Endodermal cell (in vitro differentiated cells): ENCODE measurements at regions not wholly inside any gene's neighbourhood (a gene's known extent, or its start where the extent isn't known, plus 50 kb on each side); places are given as distances from the start of the nearest gene placed in this dataset.

Source experiments
- DNase-seq: peaks from one replicate; pipeline ENCODE4 v3.0.0-alpha.2; 2017
- H3K27ac ChIP-seq: 2 replicates; pipeline ENCODE4 v1.5.1; 2013; ENCODE audit warnings: mild to moderate bottlenecking, low read depth, low read length, moderate library complexity
- H3K27me3 ChIP-seq: 2 replicates; pipeline ENCODE4 v1.6.1; 2013; ENCODE audit warnings: mild to moderate bottlenecking, low read length, moderate library complexity; ENCODE audit not compliant: insufficient read depth, control insufficient read depth, poor library complexity, severe bottlenecking
- H3K36me3 ChIP-seq: 2 replicates; pipeline ENCODE4 v1.7.0; 2013; ENCODE audit warnings: mild to moderate bottlenecking, low read length, moderate library complexity; ENCODE audit not compliant: control insufficient read depth, insufficient read depth
- H3K4me1 ChIP-seq: one replicate; pipeline ENCODE4 v1.7.0; 2013; ENCODE audit warnings: low read length; ENCODE audit not compliant: control insufficient read depth, insufficient read depth
- H3K4me3 ChIP-seq: 2 replicates; pipeline ENCODE4 v1.5.1; 2013; ENCODE audit warnings: mild to moderate bottlenecking, low read length, moderate library complexity
- H3K9ac ChIP-seq: 2 replicates; pipeline ENCODE4 v1.6.1; 2013; ENCODE audit warnings: mild to moderate bottlenecking, low read length, moderate library complexity; ENCODE audit not compliant: poor library complexity, severe bottlenecking; ENCODE audit errors: extremely low read depth
- H3K9me3 ChIP-seq: 2 replicates; pipeline ENCODE4 v1.6.1; 2013; ENCODE audit warnings: mild to moderate bottlenecking, low read length, moderate library complexity; ENCODE audit not compliant: control insufficient read depth
- H3K27ac Mint-ChIP-seq: 2 replicates; pipeline ENCODE4 v1.8.0; 2020; ENCODE audit warnings: mixed read lengths
- H3K27me3 Mint-ChIP-seq: 2 replicates; pipeline ENCODE4 v1.8.0; 2021; ENCODE audit warnings: mild to moderate bottlenecking, mixed read lengths; ENCODE audit not compliant: insufficient read depth
- H3K36me3 Mint-ChIP-seq: 2 replicates; pipeline ENCODE4 v1.8.0; 2020; ENCODE audit warnings: low read depth, mixed read lengths
- H3K4me1 Mint-ChIP-seq: 2 replicates; pipeline ENCODE4 v1.8.0; 2020; ENCODE audit warnings: mixed read lengths
- H3K4me3 Mint-ChIP-seq: 2 replicates; pipeline ENCODE4 v1.8.0; 2020; ENCODE audit warnings: mild to moderate bottlenecking, moderate library complexity, mixed read lengths
- H3K9me3 Mint-ChIP-seq: 2 replicates; pipeline ENCODE4 v1.8.0; 2020; ENCODE audit warnings: mild to moderate bottlenecking, mixed read lengths
- WGBS, 2 experiments: methylation state at CpG; one replicate each; pipeline versions ENCODE4 v1.1.5 to v1.1.7; 2013; ENCODE audit warnings: missing lambda C conversion rate in 2 of 2, mixed read lengths in 1 of 2; ENCODE audit not compliant: insufficient coverage in 1 of 2, insufficient read length in 1 of 2; 5-methylcytosine and 5-hydroxymethylcytosine counted together
- TF ChIP-seq, protein P1 (sequence below): fragments of 200-600 bp; sonication (generic); conservative IDR thresholded peaks from 2 replicates; pipeline ENCODE4 v1.5.0; 2021; ENCODE audit warnings: antibody characterized with exemption, mild to moderate bottlenecking

DNA sequence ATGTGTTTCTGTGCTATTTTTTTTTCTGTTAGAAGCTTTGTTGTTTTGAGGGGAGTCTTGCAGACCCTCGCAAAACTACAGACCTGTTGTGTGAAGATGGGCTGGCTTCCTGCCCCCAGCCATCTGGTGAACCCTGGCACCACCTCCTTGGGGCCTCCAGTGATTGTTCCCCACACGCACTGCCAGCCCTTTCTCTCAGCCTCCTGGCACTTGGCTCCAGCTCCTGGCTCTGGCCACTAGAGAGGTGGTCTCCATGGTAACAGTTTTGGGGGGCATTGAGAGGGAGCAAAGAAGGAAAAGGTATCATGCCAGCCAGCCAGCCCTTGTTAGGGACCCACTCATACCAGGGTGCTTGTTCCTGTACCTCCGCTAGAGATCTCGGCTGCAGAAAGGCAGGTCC lies 176.4 kb upstream of the RPH3A start:
- H3K27me3 ChIP-seq: no peaks in the 10 kb centered on the region
- no peak overlapping the region for H3K27ac Mint-ChIP-seq
- peaks cover 3% of the 10 kb centered on the region for H3K9me3 ChIP-seq
- no peaks in the 10 kb centered on the region for H3K4me1 ChIP-seq
- no peaks in the 10 kb centered on the region for H3K9me3 Mint-ChIP-seq
- no peaks in the 10 kb centered on the region for H3K36me3 Mint-ChIP-seq
- peaks cover 29% of the 10 kb centered on the region for H3K27me3 Mint-ChIP-seq
- no peak overlapping the region for H3K9ac ChIP-seq
- TF ChIP-seq, protein P1, sequence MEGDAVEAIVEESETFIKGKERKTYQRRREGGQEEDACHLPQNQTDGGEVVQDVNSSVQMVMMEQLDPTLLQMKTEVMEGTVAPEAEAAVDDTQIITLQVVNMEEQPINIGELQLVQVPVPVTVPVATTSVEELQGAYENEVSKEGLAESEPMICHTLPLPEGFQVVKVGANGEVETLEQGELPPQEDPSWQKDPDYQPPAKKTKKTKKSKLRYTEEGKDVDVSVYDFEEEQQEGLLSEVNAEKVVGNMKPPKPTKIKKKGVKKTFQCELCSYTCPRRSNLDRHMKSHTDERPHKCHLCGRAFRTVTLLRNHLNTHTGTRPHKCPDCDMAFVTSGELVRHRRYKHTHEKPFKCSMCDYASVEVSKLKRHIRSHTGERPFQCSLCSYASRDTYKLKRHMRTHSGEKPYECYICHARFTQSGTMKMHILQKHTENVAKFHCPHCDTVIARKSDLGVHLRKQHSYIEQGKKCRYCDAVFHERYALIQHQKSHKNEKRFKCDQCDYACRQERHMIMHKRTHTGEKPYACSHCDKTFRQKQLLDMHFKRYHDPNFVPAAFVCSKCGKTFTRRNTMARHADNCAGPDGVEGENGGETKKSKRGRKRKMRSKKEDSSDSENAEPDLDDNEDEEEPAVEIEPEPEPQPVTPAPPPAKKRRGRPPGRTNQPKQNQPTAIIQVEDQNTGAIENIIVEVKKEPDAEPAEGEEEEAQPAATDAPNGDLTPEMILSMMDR: no peak
- no peak overlapping the region for H3K27ac ChIP-seq
- no peaks in the 10 kb centered on the region for H3K36me3 ChIP-seq
- peaks cover 3% of the 10 kb centered on the region for H3K4me1 Mint-ChIP-seq
- no peak for DNase-seq
- no peak overlapping the region for H3K4me3 Mint-ChIP-seq
- H3K4me3 ChIP-seq: no peak overlapping the region
- WGBS, 2 experiments: 83 to 90% methylated on average over 3 to 4 of the region's 4 CpGs

DNA sequence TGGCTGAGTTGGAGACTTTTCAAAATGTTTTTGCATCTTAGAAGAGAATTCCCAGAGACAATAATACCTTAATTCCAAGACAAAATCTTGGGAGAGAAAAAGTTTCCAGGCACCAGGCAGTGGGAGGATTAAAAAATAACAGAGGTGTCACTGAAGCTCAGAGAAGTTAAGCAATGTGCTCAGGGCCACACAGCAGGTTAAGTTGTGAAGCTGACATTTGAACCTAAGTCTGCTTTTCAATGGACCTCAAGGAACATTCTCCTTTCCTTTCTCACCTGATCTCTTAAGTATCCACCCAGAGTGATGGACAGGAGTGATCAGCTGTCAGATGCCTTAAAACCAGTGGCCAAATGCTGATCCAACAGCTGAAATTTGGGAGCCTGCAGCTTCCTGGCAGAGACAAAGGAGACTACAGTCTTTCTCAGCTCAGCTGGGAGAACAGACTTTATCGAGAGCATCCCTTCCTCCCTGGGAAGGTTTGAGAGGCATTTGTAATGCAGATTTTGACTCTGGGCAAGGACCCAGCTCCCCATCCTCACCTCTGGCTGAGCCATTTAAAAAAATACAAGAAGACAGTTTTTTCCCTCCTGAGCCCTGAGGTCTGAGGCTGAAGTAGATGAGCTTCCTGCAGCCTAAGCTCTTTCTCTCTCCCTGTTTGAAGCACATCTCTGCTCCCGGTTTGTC lies 174.9 kb upstream of the RPH3A start:
- Mint-ChIP-seq H3K36me3 (no peaks in the 10 kb centered on the region), H3K4me3 (no peak overlapping the region), H3K27ac (peak overlapping the region; percentile 84), H3K27me3 (peaks cover 29% of the 10 kb centered on the region), H3K4me1 (peaks cover 3% of the 10 kb centered on the region), H3K9me3 (peaks cover 3% of the 10 kb centered on the region)
- peak overlapping the region; percentile 24 for H3K27ac ChIP-seq
- no peaks in the 10 kb centered on the region for H3K36me3 ChIP-seq
- no peak overlapping the region for H3K9ac ChIP-seq
- no peak overlapping the region for H3K4me3 ChIP-seq
- no peaks in the 10 kb centered on the region for H3K27me3 ChIP-seq
- H3K9me3 ChIP-seq: peaks cover 9% of the 10 kb centered on the region
- TF ChIP-seq, protein P1: no peak
- 0 to 7% methylated on average over 1 to 2 of the region's 2 CpGs for WGBS, 2 experiments
- peak; percentile 86 for DNase-seq
- H3K4me1 ChIP-seq: no peaks in the 10 kb centered on the region

DNA sequence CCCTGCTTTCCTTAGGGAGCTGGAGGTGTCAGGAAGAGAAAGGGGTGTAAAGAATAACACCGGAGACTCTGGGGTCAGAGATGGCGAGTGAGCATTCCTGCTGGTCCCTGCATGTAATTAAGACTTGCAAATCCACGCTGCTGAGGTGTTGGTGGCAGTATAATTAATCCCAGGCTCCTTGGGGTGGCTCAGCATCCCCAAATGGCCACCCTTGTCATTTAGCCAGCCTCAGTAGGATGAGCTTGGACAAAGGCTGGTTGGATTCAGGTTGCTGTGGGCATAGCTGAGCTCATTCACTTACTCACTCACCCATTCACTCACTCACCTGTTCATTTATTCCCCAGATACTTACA lies 174.4 kb upstream of the RPH3A start:
- Histone ChIP-seq H3K9me3 (peaks cover 9% of the 10 kb centered on the region), H3K27me3 (no peaks in the 10 kb centered on the region), H3K36me3 (no peaks in the 10 kb centered on the region), H3K4me1 (no peaks in the 10 kb centered on the region), H3K9ac (no peak overlapping the region), H3K4me3 (no peak overlapping the region), H3K27ac (peak overlapping the region; percentile 24)
- H3K27me3 Mint-ChIP-seq: peaks cover 29% of the 10 kb centered on the region
- TF ChIP-seq, protein P1: no peak
- peaks cover 3% of the 10 kb centered on the region for H3K4me1 Mint-ChIP-seq
- H3K36me3 Mint-ChIP-seq: no peaks in the 10 kb centered on the region
- peak overlapping the region; percentile 84 for H3K27ac Mint-ChIP-seq
- DNase-seq: no peak
- H3K4me3 Mint-ChIP-seq: no peak overlapping the region
- peaks cover 3% of the 10 kb centered on the region for H3K9me3 Mint-ChIP-seq
- 10 to 18% methylated on average over 3 of the region's 3 CpGs for WGBS, 2 experiments
